Right atrium auricular region (tissue), 2 donors: ENCODE measurements at regions not wholly inside any gene's neighbourhood (a gene's known extent, or its start where the extent isn't known, plus 50 kb on each side); places are given as distances from the start of the nearest gene placed in this dataset.

ENCODE experiments used
- DNase-seq: peaks from one replicate; pipeline ENCODE4 v3.0.0-alpha.2; 2019; ENCODE audit warnings: low spot score
- H3K27ac ChIP-seq, 2 donors: fragments of 200-600 bp; sonication (generic); 1 replicate in 1 of 2; 2 replicates in 1 of 2; pipeline ENCODE4 v1.5.1; 2016 to 2019
- H3K27me3 ChIP-seq, 2 donors: fragments of 200-600 bp; sonication (generic); one replicate each; pipeline versions ENCODE4 v1.5.1 to v1.6.0; 2017 to 2019
- H3K36me3 ChIP-seq: fragments of 200-600 bp; sonication (generic); one replicate; pipeline ENCODE4 v1.5.1; 2016
- H3K4me1 ChIP-seq, 2 donors: fragments of 200-600 bp; sonication (generic); one replicate each; pipeline versions ENCODE4 v1.5.1 to v1.6.0; 2017 to 2019
- H3K4me3 ChIP-seq, 2 donors: fragments of 200-600 bp; sonication (generic); 1 replicate in 1 of 2; 2 replicates in 1 of 2; pipeline ENCODE4 v1.5.1; 2017 to 2019; ENCODE audit warnings: mild to moderate bottlenecking in 1 of 2, moderate library complexity in 1 of 2
- H3K9me3 ChIP-seq, 2 donors: fragments of 200-600 bp; sonication (generic); one replicate each; pipeline ENCODE4 v1.5.1; 2019
- CTCF ChIP-seq, 2 donors: fragments of 200-600 bp; sonication (generic); IDR thresholded peaks; one replicate each; pipeline ENCODE4 v1.5.1; 2019; ENCODE audit warnings: antibody characterized with exemption in 2 of 2

DNA sequence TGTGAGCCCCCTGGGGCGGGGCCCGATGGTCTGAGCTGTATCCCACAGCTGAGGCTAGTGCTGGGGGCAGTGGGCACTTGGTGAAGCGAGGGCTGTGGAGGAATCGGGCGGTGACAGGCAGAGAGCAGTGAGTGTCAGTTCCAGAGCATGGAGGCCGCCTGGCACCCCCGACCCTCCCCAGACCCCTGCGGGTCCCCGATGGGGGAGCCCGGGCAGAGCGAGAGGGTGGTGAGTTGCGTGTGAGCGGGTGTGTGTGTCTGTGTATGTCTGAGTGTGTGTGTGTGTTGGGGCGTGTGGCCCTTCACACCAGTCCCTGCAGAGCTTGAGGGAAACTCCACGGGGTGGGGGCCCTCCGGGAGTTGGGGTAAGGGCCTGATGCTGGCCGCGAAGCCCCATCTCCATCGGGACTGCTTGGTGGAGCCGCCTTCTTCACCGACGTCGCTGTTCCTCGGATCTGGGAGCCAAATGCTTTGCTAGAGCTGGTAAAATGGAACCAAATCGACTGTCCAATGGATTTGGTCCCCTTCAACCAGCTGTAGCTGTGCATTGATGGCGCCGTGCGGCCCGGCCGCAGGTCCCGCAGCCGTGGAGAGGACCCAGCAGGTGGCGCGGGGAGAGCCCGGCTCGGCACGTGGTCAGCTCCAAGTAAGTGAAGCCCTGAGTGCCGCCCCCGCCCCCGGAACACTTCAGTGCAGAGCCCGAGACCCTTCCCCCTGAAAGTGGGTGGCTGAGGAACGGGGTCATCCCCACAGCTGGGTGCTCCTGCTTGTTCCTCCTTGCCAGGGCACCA, 77.7 kb upstream of the SLCO4A1 start:
- no peak for DNase-seq
- H3K4me3 ChIP-seq: no peak overlapping the region
- H3K27ac ChIP-seq: peak overlapping the region; percentile 91 to 92
- TF ChIP-seq CTCF (IDR thresholded peaks at IDR 0.05): no peak
- no peaks in the 10 kb centered on the region for H3K27me3 ChIP-seq
- H3K9me3 ChIP-seq: no peaks in the 10 kb centered on the region
- peaks cover 0 to 52% of the 10 kb centered on the region in 2 donors for H3K4me1 ChIP-seq
- peaks cover 41% of the 10 kb centered on the region for H3K36me3 ChIP-seq

- Histone ChIP-seq H3K36me3 (peaks cover 37% of the 10 kb centered on the region), H3K27me3 (no peaks in the 10 kb centered on the region), H3K4me1 (peaks cover 0 to 36% of the 10 kb centered on the region in 2 donors), H3K4me3 (no peak overlapping the region), H3K27ac (peak overlapping the region; percentile 23 to 91), H3K9me3 (no peaks in the 10 kb centered on the region)
- DNase-seq: no peak
- TF ChIP-seq CTCF (IDR thresholded peaks at IDR 0.05): no peak
Observed at GRCh38 chr20:62566266-62566665, 76.0 kb upstream of the SLCO4A1 start.

DNA sequence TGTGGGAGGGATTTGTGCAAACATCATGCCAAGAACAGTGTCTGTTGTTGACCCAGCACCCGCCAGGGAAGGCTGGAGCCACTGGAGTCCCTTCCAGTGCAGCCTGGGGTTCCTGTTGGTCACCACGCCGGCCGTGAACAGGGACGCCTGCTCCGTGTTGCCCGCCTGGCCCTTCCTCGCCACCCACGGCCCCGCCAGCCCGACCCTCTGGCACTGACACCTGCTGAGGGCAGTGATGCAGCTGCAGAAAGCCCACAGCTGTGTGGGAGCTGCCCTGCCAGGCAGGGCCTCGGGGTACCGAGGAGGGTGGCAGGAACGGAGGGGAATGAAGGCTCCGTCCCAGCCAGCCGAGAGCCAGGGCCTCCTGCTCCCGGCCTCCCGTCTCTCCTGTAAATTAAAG, 75.5 kb upstream of the SLCO4A1 start:
- no peak for TF ChIP-seq CTCF (IDR thresholded peaks at IDR 0.05)
- peak overlapping the region; percentile 23 to 91 for H3K27ac ChIP-seq
- DNase-seq: no peak

GRCh38 chr20:62567246-62568044, 74.9 kb upstream of the SLCO4A1 start:
- Histone ChIP-seq H3K4me1 (peaks cover 0 to 24% of the 10 kb centered on the region in 2 donors), H3K36me3 (peaks cover 30% of the 10 kb centered on the region), H3K27ac (peak overlapping the region; percentile 23 to 91), H3K27me3 (no peaks in the 10 kb centered on the region), H3K9me3 (no peaks in the 10 kb centered on the region), H3K4me3 (no peak overlapping the region)
- TF ChIP-seq CTCF (IDR thresholded peaks at IDR 0.05): no peak
- no peak for DNase-seq

More for the DNA sequence above, 75.5 kb upstream of the SLCO4A1 start:
- Histone ChIP-seq H3K27me3 (no peaks in the 10 kb centered on the region), H3K4me3 (no peak overlapping the region), H3K36me3 (peaks cover 32% of the 10 kb centered on the region), H3K4me1 (peaks cover 0 to 31% of the 10 kb centered on the region in 2 donors), H3K9me3 (no peaks in the 10 kb centered on the region)

DNA sequence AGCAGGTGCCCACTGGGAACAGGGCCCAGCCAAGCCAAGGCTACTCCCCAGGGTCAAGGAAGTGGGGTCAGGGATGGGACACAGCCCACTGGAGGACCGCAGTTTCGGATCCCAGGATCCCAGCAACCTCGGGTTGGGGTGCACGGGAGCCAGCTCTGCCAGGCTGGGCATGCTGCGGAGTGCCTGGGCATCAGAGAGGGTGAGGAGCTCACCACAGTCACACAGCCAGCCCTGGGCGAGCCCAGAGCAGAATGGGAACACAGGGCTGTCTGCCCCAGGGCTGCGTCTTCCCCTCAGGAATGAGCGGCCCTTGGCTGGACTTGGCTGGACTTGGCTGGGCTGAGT, 74.3 kb upstream of the SLCO4A1 start:
- Histone ChIP-seq H3K36me3 (peaks cover 30% of the 10 kb centered on the region), H3K4me1 (peaks cover 0 to 23% of the 10 kb centered on the region in 2 donors), H3K27me3 (no peaks in the 10 kb centered on the region), H3K27ac (peak overlapping the region in 1 of 2 donors; percentile 91), H3K4me3 (no peak overlapping the region), H3K9me3 (no peaks in the 10 kb centered on the region)
- TF ChIP-seq CTCF (IDR thresholded peaks at IDR 0.05): no peak
- no peak for DNase-seq
